ENCODE measurements at regions not wholly inside any gene's neighbourhood (a gene's known extent, or its start where the extent isn't known, plus 50 kb on each side); places are given as distances from the start of the nearest gene placed in this dataset.

GRCh38 chr4:165779950-165780670 is 92.9 kb upstream of the TLL1 start:
- TF ChIP-seq CTCF (optimal IDR thresholded peaks at IDR 0.05 in 1 of 3, IDR thresholded peaks at IDR 0.05 in 1 of 3, conservative IDR thresholded peaks at IDR 0.05 in 1 of 3; ENCODE audit: extremely low read depth in 1 of 3, insufficient read depth in 2 of 3, low read length in 3 of 3) (no peak), EZH2 (IDR thresholded peaks at IDR 0.05; ENCODE audit: low read length) (no peak)
